Activated CD8-positive, alpha-beta memory T cell treated with anti-CD3 and anti-CD28 coated beads, Interleukin-2, amount 10 ng/mL, durations not matched to agents 7 days and 5 days (primary cell): ENCODE measurements at regions not wholly inside any gene's neighbourhood (a gene's known extent, or its start where the extent isn't known, plus 50 kb on each side); places are given as distances from the start of the nearest gene placed in this dataset.
"Not testable (repeated sequence)": the region's sequence is repeated elsewhere in the genome, so short reads cannot be mapped to it uniquely, and the experiment has no call there.

Source experiments
- ATAC-seq: fragments of 150-1000 bp; cut with Tn5 transposase; one replicate; pipeline ENCODE4 v1.10.0; 2021; ENCODE audit warnings: moderate library complexity
- CTCF ChIA-PET: fragments of 350-600 bp; sonication (Branson Sonifier 250); formaldehyde crosslinking; loops from one replicate; lab custom pipeline; 2021; ENCODE audit warnings: antibody characterized with exemption; lab: Charles Lee
- DNase-seq: peaks from one replicate; pipeline ENCODE4 v3.0.0-alpha.2; 2020
- H3K27ac Mint-ChIP-seq: one replicate; pipeline ENCODE4 v1.8.0; 2021; ENCODE audit warnings: mild to moderate bottlenecking, mixed read lengths
- H3K27me3 Mint-ChIP-seq: one replicate; pipeline ENCODE4 v1.8.0; 2021; ENCODE audit warnings: mixed read lengths
- H3K36me3 Mint-ChIP-seq: one replicate; pipeline ENCODE4 v1.8.0; 2021; ENCODE audit warnings: mild to moderate bottlenecking, mixed read lengths
- H3K4me1 Mint-ChIP-seq: one replicate; pipeline ENCODE4 v1.8.0; 2021; ENCODE audit warnings: mixed read lengths
- H3K4me3 Mint-ChIP-seq: one replicate; pipeline ENCODE4 v1.8.0; 2021; ENCODE audit warnings: mild to moderate bottlenecking, moderate library complexity, mixed read lengths
- H3K9me3 Mint-ChIP-seq: one replicate; pipeline ENCODE4 v1.8.0; 2022; ENCODE audit warnings: low read depth, mixed read lengths

GRCh38 chr2:123448801-123449200 lies 576.3 kb upstream of the CNTNAP5 start:
- ATAC-seq (no peak), DNase-seq (no peak)
- H3K27ac Mint-ChIP-seq, result no peak overlapping the region
- H3K9me3 Mint-ChIP-seq, result peaks cover 9% of the 10 kb centered on the region
- H3K36me3 Mint-ChIP-seq, result no peaks in the 10 kb centered on the region
- no peak overlapping the region for H3K4me3 Mint-ChIP-seq
- no peaks in the 10 kb centered on the region for H3K4me1 Mint-ChIP-seq
- CTCF ChIA-PET, result no interaction called here
- H3K27me3 Mint-ChIP-seq, result no peaks in the 10 kb centered on the region

DNA sequence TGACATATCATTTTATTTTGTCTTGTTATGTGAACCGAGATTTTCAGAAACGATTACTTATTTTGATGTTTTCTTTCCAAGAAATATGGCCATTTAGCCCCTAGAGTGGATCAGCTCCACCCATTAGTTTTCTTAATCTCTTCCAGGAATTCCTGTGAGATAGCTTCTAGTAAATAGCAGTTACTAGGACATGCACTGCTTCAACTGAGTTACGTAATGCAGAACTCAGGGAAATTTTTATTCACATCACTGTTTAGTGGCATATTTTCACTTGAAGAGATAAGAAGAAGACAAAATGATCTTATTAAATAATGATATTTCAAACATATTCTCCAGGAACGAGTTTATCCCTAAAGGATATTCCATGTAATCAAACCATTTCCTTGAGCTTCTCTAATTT lies 573.5 kb upstream of the CNTNAP5 start:
- DNase-seq (no peak), ATAC-seq (no peak)
- Mint-ChIP-seq H3K27ac (no peak overlapping the region), H3K9me3 (peaks cover 12% of the 10 kb centered on the region), H3K4me3 (no peak overlapping the region), H3K36me3 (no peaks in the 10 kb centered on the region), H3K27me3 (no peaks in the 10 kb centered on the region), H3K4me1 (no peaks in the 10 kb centered on the region)
- CTCF ChIA-PET, result no interaction called here

- no peak for DNase-seq
- peaks cover 9% of the 10 kb centered on the region for H3K9me3 Mint-ChIP-seq
- no peaks in the 10 kb centered on the region for H3K36me3 Mint-ChIP-seq
- no peaks in the 10 kb centered on the region for H3K27me3 Mint-ChIP-seq
- CTCF ChIA-PET, result no interaction called here
- H3K4me1 Mint-ChIP-seq, result no peaks in the 10 kb centered on the region
- ATAC-seq, result no peak
- no peak overlapping the region for H3K27ac Mint-ChIP-seq
- H3K4me3 Mint-ChIP-seq, result no peak overlapping the region
These were observed 571.9 kb upstream of the CNTNAP5 start for GRCh38 chr2:123453046-123453700.

DNA sequence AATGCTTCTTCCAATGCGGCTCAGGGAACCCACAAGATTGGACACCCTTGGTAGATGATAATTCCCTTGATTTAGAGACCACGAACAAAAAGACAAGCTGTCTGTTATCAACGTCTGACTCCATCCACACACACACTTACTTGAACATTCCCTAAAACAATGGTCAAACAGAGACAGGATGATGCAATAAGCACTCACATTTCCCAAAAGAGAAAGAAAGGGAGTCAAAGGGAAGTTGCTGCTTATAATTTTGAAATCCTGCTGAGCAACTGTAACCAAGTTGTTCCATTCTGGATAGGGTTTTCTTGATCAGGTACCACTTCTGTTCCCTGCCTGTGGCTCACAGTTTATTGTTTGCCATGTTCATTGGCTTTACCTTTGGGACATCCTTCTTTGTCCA lies 571.3 kb upstream of the CNTNAP5 start:
- CTCF ChIA-PET, result no interaction called here
- H3K27me3 Mint-ChIP-seq, result no peaks in the 10 kb centered on the region
- H3K36me3 Mint-ChIP-seq, result no peaks in the 10 kb centered on the region
- peaks cover 8% of the 10 kb centered on the region for H3K9me3 Mint-ChIP-seq
- no peak overlapping the region for H3K27ac Mint-ChIP-seq
- ATAC-seq (no peak), DNase-seq (no peak)
- H3K4me1 Mint-ChIP-seq, result no peaks in the 10 kb centered on the region
- H3K4me3 Mint-ChIP-seq, result no peak overlapping the region

DNA sequence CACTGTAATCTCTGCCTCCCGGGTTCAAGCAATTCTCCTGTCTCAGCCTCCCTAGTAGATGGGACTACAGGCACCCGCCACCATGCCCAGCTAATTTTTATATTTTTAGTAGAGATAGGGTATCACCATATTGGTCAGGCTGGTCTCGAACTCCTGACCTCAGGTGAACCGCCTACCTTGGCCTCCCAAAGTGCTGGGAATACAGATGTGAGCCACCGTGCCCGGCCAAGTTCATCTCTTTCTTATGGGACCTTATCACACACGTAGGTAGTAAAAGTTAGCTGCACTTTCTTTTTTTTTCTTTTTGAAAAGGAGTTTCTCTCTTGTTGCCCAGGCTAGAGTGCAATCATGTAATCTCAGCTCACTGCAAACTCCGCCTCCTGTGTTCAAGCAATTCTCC lies 569.9 kb upstream of the CNTNAP5 start:
- DNase-seq, H3K9me3 Mint-ChIP-seq, H3K4me3 Mint-ChIP-seq, CTCF ChIA-PET, H3K27me3 Mint-ChIP-seq, H3K36me3 Mint-ChIP-seq, H3K27ac Mint-ChIP-seq, H3K4me1 Mint-ChIP-seq, ATAC-seq: not testable (repeated sequence)

DNA sequence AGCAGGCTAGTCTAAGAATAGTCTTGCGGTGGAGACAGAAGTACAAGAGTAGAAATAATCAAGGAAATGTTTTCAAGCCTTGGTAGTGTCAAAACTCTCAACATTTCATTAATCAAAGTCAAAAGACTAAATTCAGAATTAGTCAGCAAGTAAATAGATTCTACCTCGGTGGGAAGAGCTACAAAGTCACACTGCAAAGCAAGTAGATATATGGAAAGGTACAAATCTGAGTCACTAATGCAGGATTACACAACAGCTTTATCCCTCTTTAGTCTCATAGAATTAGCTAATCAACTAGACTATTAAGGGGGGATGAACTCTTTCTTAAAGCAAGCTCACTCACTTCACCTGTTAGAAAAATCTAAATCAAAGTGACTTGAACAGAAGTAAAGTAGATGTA lies 568.7 kb upstream of the CNTNAP5 start:
- Mint-ChIP-seq H3K36me3 (no peaks in the 10 kb centered on the region), H3K4me3 (no peak overlapping the region), H3K9me3 (peaks cover 7% of the 10 kb centered on the region), H3K27ac (no peak overlapping the region), H3K4me1 (no peaks in the 10 kb centered on the region), H3K27me3 (no peaks in the 10 kb centered on the region)
- no peak for ATAC-seq
- DNase-seq, result no peak
- CTCF ChIA-PET, result no interaction called here

- Mint-ChIP-seq H3K4me3 (no peak overlapping the region), H3K36me3 (no peaks in the 10 kb centered on the region), H3K27ac (no peak overlapping the region), H3K27me3 (no peaks in the 10 kb centered on the region), H3K9me3 (peaks cover 11% of the 10 kb centered on the region), H3K4me1 (no peaks in the 10 kb centered on the region)
- CTCF ChIA-PET, result no interaction called here
- DNase-seq, result no peak
- no peak for ATAC-seq
These were observed 561.2 kb upstream of the CNTNAP5 start for GRCh38 chr2:123463886-123464285.

GRCh38 chr2:123468071-123468470 lies 557.0 kb upstream of the CNTNAP5 start:
- no peak for ATAC-seq
- H3K36me3 Mint-ChIP-seq, result no peaks in the 10 kb centered on the region
- no peak overlapping the region for H3K4me3 Mint-ChIP-seq
- no peak overlapping the region for H3K27ac Mint-ChIP-seq
- H3K4me1 Mint-ChIP-seq, result no peaks in the 10 kb centered on the region
- H3K9me3 Mint-ChIP-seq, result peaks cover 13% of the 10 kb centered on the region
- H3K27me3 Mint-ChIP-seq, result no peaks in the 10 kb centered on the region
- CTCF ChIA-PET, result no interaction called here
- no peak for DNase-seq

DNA sequence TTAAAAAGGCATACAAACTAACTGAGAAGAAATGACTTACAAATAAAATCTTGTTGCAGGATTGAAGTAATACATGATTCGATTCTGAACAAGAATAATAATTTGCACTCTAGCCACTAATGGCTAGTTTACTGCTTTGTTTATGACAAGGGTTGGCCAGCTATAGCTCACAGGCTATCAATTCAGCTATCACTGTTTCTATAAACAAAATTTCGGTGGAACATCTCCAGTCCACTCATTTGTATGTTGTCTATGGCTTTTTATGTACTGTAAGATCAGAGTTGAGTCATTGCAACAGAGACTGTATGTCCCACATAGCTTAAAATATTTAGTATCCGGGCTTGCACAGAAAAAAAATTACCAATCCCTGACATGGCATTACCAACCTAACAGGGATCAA lies 543.7 kb upstream of the CNTNAP5 start:
- Mint-ChIP-seq H3K4me3 (no peak overlapping the region), H3K27ac (no peak overlapping the region), H3K9me3 (peaks cover 12% of the 10 kb centered on the region), H3K27me3 (no peaks in the 10 kb centered on the region), H3K4me1 (no peaks in the 10 kb centered on the region), H3K36me3 (no peaks in the 10 kb centered on the region)
- DNase-seq (no peak), ATAC-seq (no peak)
- CTCF ChIA-PET, result no interaction called here

- Mint-ChIP-seq H3K36me3 (no peaks in the 10 kb centered on the region), H3K27me3 (no peaks in the 10 kb centered on the region), H3K9me3 (peaks cover 11% of the 10 kb centered on the region), H3K27ac (no peak overlapping the region), H3K4me3 (no peak overlapping the region), H3K4me1 (no peaks in the 10 kb centered on the region)
- ATAC-seq (no peak), DNase-seq (no peak)
- CTCF ChIA-PET, result no interaction called here
These were observed 540.0 kb upstream of the CNTNAP5 start for GRCh38 chr2:123485056-123485455.

- Mint-ChIP-seq H3K27me3 (no peaks in the 10 kb centered on the region), H3K4me1 (no peaks in the 10 kb centered on the region), H3K9me3 (peaks cover 15% of the 10 kb centered on the region), H3K36me3 (no peaks in the 10 kb centered on the region), H3K4me3 (no peak overlapping the region), H3K27ac (no peak overlapping the region)
- ATAC-seq (no peak), DNase-seq (no peak)
- CTCF ChIA-PET, result no interaction called here
These were observed 531.4 kb upstream of the CNTNAP5 start for GRCh38 chr2:123493687-123494086.

DNA sequence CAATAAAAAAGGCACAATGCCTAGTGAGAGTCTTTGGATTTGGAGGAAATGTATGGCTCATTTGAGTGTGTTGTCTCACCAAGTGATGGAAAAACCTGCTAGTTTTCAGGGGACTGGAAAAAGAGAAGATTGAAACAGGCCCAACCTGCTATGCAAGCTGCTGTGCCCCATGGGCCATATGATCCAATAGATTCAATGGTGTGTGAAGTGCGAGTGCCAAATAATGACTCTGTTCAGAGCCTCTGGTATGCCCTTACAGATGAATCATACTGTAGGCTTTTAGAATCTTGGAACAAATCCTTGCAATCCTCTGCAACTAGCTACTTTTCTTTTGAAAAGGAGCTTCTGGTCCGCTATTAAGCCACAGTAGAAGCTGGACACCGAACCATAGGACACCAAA lies 529.8 kb upstream of the CNTNAP5 start:
- H3K27ac Mint-ChIP-seq, result no peak overlapping the region
- H3K9me3 Mint-ChIP-seq, result peaks cover 15% of the 10 kb centered on the region
- no peaks in the 10 kb centered on the region for H3K27me3 Mint-ChIP-seq
- DNase-seq (no peak), ATAC-seq (no peak)
- no peaks in the 10 kb centered on the region for H3K36me3 Mint-ChIP-seq
- no peaks in the 10 kb centered on the region for H3K4me1 Mint-ChIP-seq
- H3K4me3 Mint-ChIP-seq, result no peak overlapping the region
- CTCF ChIA-PET, result no interaction called here

DNA sequence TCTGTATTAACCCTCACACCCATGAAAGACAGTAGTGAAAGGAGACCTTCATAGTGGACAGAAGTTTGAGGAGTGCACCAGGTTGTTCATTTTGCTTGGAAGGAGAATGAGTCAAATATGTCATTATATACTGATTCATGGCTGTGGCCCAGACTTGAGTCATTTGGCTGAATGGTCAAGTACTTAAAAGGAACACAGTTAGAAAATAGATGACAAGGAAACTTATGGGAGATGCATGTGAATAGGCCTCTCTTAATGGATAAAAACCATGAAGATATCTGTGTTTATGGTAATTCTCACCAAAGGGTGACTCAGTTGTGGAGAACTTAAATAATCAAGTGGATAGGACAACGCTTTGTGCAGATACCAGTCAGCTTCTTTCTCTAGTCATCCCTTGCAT lies 524.7 kb upstream of the CNTNAP5 start:
- Mint-ChIP-seq H3K27ac (no peak overlapping the region), H3K9me3 (peaks cover 7% of the 10 kb centered on the region), H3K4me3 (no peak overlapping the region), H3K4me1 (no peaks in the 10 kb centered on the region), H3K36me3 (no peaks in the 10 kb centered on the region), H3K27me3 (no peaks in the 10 kb centered on the region)
- DNase-seq, result no peak
- ATAC-seq, result no peak
- CTCF ChIA-PET, result no interaction called here

- ATAC-seq (no peak), DNase-seq (no peak)
- H3K36me3 Mint-ChIP-seq, result no peaks in the 10 kb centered on the region
- no peaks in the 10 kb centered on the region for H3K4me1 Mint-ChIP-seq
- CTCF ChIA-PET, result no interaction called here
- H3K27ac Mint-ChIP-seq, result no peak overlapping the region
- peaks cover 7% of the 10 kb centered on the region for H3K9me3 Mint-ChIP-seq
- H3K4me3 Mint-ChIP-seq, result no peak overlapping the region
- no peaks in the 10 kb centered on the region for H3K27me3 Mint-ChIP-seq
These were observed 524.1 kb upstream of the CNTNAP5 start for GRCh38 chr2:123500988-123501387.

DNA sequence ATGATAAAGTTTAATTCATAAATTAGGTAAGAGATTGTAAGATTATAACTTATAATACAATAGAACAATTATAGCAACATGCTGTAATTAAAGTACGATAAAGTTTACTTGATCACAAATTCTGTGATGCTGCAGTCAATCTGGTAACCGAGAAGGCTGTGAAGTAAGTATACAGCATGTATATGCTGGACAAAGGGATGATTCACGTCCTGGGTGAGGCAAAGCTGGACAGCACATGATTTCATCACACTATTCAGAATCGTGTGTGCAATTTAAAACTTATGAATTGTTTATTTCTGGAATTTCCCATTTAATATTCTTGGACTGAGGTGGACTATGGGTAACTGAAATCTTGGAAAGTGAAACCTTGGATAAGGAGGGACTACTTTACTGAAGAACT lies 522.2 kb upstream of the CNTNAP5 start:
- CTCF ChIA-PET, result no interaction called here
- Mint-ChIP-seq H3K27me3 (no peaks in the 10 kb centered on the region), H3K4me1 (no peaks in the 10 kb centered on the region), H3K9me3 (no peaks in the 10 kb centered on the region), H3K36me3 (no peaks in the 10 kb centered on the region), H3K27ac (no peak overlapping the region), H3K4me3 (no peak overlapping the region)
- ATAC-seq (no peak), DNase-seq (no peak)
